Neural progenitor cell (in vitro differentiated cells): ENCODE measurements at regions not wholly inside any gene's neighbourhood (a gene's known extent, or its start where the extent isn't known, plus 50 kb on each side); places are given as distances from the start of the nearest gene placed in this dataset.

ENCODE experiments used
- DNase-seq: peaks from one replicate; pipeline ENCODE4 v3.0.0-alpha.2; 2016; ENCODE audit warnings: low spot score
- H2AFZ ChIP-seq: fragments of 200-600 bp; sonication (generic); replicated peaks from 2 replicates; pipeline ENCODE4 v1.6.1; 2016; ENCODE audit warnings: antibody characterized with exemption
- H3F3A ChIP-seq: fragments of 200-600 bp; sonication (generic); 2 replicates; pipeline ENCODE4 v1.6.1; 2016; ENCODE audit warnings: antibody characterized with exemption, low read depth
- H3K27ac ChIP-seq: fragments of 200-600 bp; sonication (generic); 2 replicates; pipeline ENCODE4 v1.5.1; 2016; ENCODE audit warnings: mild to moderate bottlenecking
- H3K27me3 ChIP-seq: fragments of 200-600 bp; sonication (generic); 2 replicates; pipeline ENCODE4 v1.6.1; 2016; ENCODE audit warnings: mild to moderate bottlenecking, moderate library complexity
- H3K36me3 ChIP-seq: fragments of 200-600 bp; sonication (generic); 2 replicates; pipeline ENCODE4 v1.5.1; 2016
- H3K4me1 ChIP-seq: fragments of 200-600 bp; sonication (generic); 2 replicates; pipeline ENCODE4 v1.6.1; 2016; ENCODE audit warnings: mixed run types
- H3K4me2 ChIP-seq: fragments of 200-600 bp; sonication (generic); 2 replicates; pipeline ENCODE4 v1.6.1; 2016
- H3K4me3 ChIP-seq: fragments of 200-600 bp; sonication (generic); 2 replicates; pipeline ENCODE4 v1.5.1; 2016
- H3K79me2 ChIP-seq: fragments of 200-600 bp; sonication (generic); 2 replicates; pipeline ENCODE4 v1.6.1; 2016; ENCODE audit warnings: low read depth
- H3K9ac ChIP-seq: fragments of 200-600 bp; sonication (generic); 2 replicates; pipeline ENCODE4 v1.6.1; 2016
- H3K9me3 ChIP-seq: fragments of 200-600 bp; sonication (generic); 2 replicates; pipeline ENCODE4 v1.5.1; 2016; ENCODE audit warnings: low read depth
- H4K20me1 ChIP-seq: fragments of 200-600 bp; sonication (generic); 2 replicates; pipeline ENCODE4 v1.6.1; 2016; ENCODE audit warnings: low read depth
- H3K27ac Mint-ChIP-seq: 3 replicates; pipeline ENCODE4 v1.8.0; 2021; ENCODE audit warnings: mixed read lengths
- H3K27me3 Mint-ChIP-seq: 2 replicates; pipeline ENCODE4 v1.8.0; 2022; ENCODE audit warnings: low read depth, mild to moderate bottlenecking, inconsistent platforms, moderate library complexity, mixed read lengths; ENCODE audit not compliant: insufficient read depth
- H3K36me3 Mint-ChIP-seq: 3 replicates; pipeline ENCODE4 v1.8.0; 2021; ENCODE audit warnings: mixed read lengths
- H3K4me1 Mint-ChIP-seq: 3 replicates; pipeline ENCODE4 v1.8.0; 2021; ENCODE audit warnings: mixed read lengths
- H3K4me3 Mint-ChIP-seq: 3 replicates; pipeline ENCODE4 v1.8.0; 2021; ENCODE audit warnings: mild to moderate bottlenecking, moderate library complexity, mixed read lengths
- H3K9me3 Mint-ChIP-seq: 3 replicates; pipeline ENCODE4 v1.8.0; 2020; ENCODE audit warnings: mixed read lengths
- CTCF ChIP-seq: fragments of 200-600 bp; sonication (generic); IDR thresholded peaks from 2 replicates; pipeline ENCODE4 v1.5.1; 2017; ENCODE audit warnings: antibody characterized with exemption, mild to moderate bottlenecking
- EZH2 ChIP-seq: fragments of 200-600 bp; sonication (generic); IDR thresholded peaks from 2 replicates; pipeline ENCODE4 v1.6.1; 2017; ENCODE audit warnings: antibody characterized with exemption, mild to moderate bottlenecking, moderate library complexity
- EZH2phosphoT487 ChIP-seq: fragments of 200-600 bp; sonication (generic); IDR thresholded peaks from 2 replicates; pipeline ENCODE4 v1.6.1; 2017; ENCODE audit warnings: antibody characterized with exemption

- no peaks in the 10 kb centered on the region for H3K4me1 ChIP-seq
- H3K79me2 ChIP-seq = no peaks in the 10 kb centered on the region
- Mint-ChIP-seq H3K27ac (no peak overlapping the region), H3K27me3 (no peaks in the 10 kb centered on the region), H3K9me3 (peaks cover 3% of the 10 kb centered on the region), H3K36me3 (no peaks in the 10 kb centered on the region), H3K4me1 (no peaks in the 10 kb centered on the region), H3K4me3 (no peak overlapping the region)
- no peaks in the 10 kb centered on the region for H3K27me3 ChIP-seq
- no peaks in the 10 kb centered on the region for H3K9me3 ChIP-seq
- no peaks in the 10 kb centered on the region for H3F3A ChIP-seq
- H3K36me3 ChIP-seq = no peaks in the 10 kb centered on the region
- H3K4me3 ChIP-seq = no peak overlapping the region
- TF ChIP-seq CTCF (no peak), EZH2 (no peak), EZH2phosphoT487 (no peak)
- no peak overlapping the region for H3K9ac ChIP-seq
- no peaks in the 10 kb centered on the region for H4K20me1 ChIP-seq
- DNase-seq = no peak
- H3K27ac ChIP-seq = no peak overlapping the region
- H2AFZ ChIP-seq = no peak overlapping the region
- H3K4me2 ChIP-seq = no peak overlapping the region
Observed at GRCh38 chr12:58621126-58621525, 299.2 kb downstream of the LRIG3 start.

GRCh38 chr12:58629376-58629775 is 290.9 kb downstream of the LRIG3 start:
- Histone ChIP-seq H3F3A (no peaks in the 10 kb centered on the region), H3K36me3 (no peaks in the 10 kb centered on the region), H3K27ac (no peak overlapping the region), H2AFZ (no peak overlapping the region), H4K20me1 (no peaks in the 10 kb centered on the region), H3K27me3 (no peaks in the 10 kb centered on the region), H3K4me1 (no peaks in the 10 kb centered on the region), H3K9ac (no peak overlapping the region), H3K9me3 (no peaks in the 10 kb centered on the region), H3K4me2 (no peak overlapping the region), H3K4me3 (no peak overlapping the region), H3K79me2 (no peaks in the 10 kb centered on the region)
- Mint-ChIP-seq H3K4me3 (no peak overlapping the region), H3K27ac (no peak overlapping the region), H3K4me1 (no peaks in the 10 kb centered on the region), H3K36me3 (no peaks in the 10 kb centered on the region), H3K27me3 (peaks cover 5% of the 10 kb centered on the region), H3K9me3 (peaks cover 8% of the 10 kb centered on the region)
- TF ChIP-seq EZH2 (no peak), EZH2phosphoT487 (no peak), CTCF (no peak)
- no peak for DNase-seq

- Histone ChIP-seq H3K4me1 (no peaks in the 10 kb centered on the region), H3K4me2 (no peak overlapping the region), H4K20me1 (no peaks in the 10 kb centered on the region), H3K9ac (no peak overlapping the region), H3K9me3 (no peaks in the 10 kb centered on the region), H3F3A (no peaks in the 10 kb centered on the region), H3K4me3 (no peak overlapping the region), H3K36me3 (no peaks in the 10 kb centered on the region), H3K27ac (no peak overlapping the region), H3K79me2 (no peaks in the 10 kb centered on the region), H2AFZ (no peak overlapping the region), H3K27me3 (no peaks in the 10 kb centered on the region)
- H3K27ac Mint-ChIP-seq = no peak overlapping the region
- peaks cover 17% of the 10 kb centered on the region for H3K9me3 Mint-ChIP-seq
- no peak overlapping the region for H3K4me3 Mint-ChIP-seq
- TF ChIP-seq EZH2 = no peak
- H3K4me1 Mint-ChIP-seq = no peaks in the 10 kb centered on the region
- H3K27me3 Mint-ChIP-seq = peaks cover 5% of the 10 kb centered on the region
- no peak for DNase-seq
- H3K36me3 Mint-ChIP-seq = peaks cover 2% of the 10 kb centered on the region
Observed at GRCh38 chr12:58633479-58633878, 286.8 kb downstream of the LRIG3 start.

- Histone ChIP-seq H3K27ac (no peak overlapping the region), H3F3A (no peaks in the 10 kb centered on the region), H3K4me2 (no peak overlapping the region), H3K4me1 (no peaks in the 10 kb centered on the region), H3K9ac (no peak overlapping the region), H3K4me3 (no peak overlapping the region), H4K20me1 (no peaks in the 10 kb centered on the region), H2AFZ (no peak overlapping the region), H3K27me3 (no peaks in the 10 kb centered on the region), H3K36me3 (no peaks in the 10 kb centered on the region), H3K79me2 (no peaks in the 10 kb centered on the region), H3K9me3 (no peaks in the 10 kb centered on the region)
- Mint-ChIP-seq H3K27ac (no peak overlapping the region), H3K4me3 (no peak overlapping the region), H3K27me3 (no peaks in the 10 kb centered on the region), H3K4me1 (no peaks in the 10 kb centered on the region), H3K9me3 (peaks cover 12% of the 10 kb centered on the region), H3K36me3 (peaks cover 2% of the 10 kb centered on the region)
- DNase-seq = no peak
- TF ChIP-seq EZH2 = no peak
- no peak for TF ChIP-seq EZH2phosphoT487
- no peak for TF ChIP-seq CTCF
Observed at GRCh38 chr12:58639318-58639934, 280.9 kb downstream of the LRIG3 start.
